Kidney epithelial cell (primary cell): ENCODE measurements at regions not wholly inside any gene's neighbourhood (a gene's known extent, or its start where the extent isn't known, plus 50 kb on each side); places are given as distances from the start of the nearest gene placed in this dataset.
A peak's percentile ranks its signal among the peaks of the same experiment; 100 is the strongest.

Experiments
- DNase-seq: peaks from one replicate; pipeline ENCODE4 v3.0.0-alpha.2; 2010; ENCODE audit warnings: low read depth
- H3K27me3 ChIP-seq: 2 replicates; pipeline ENCODE4 v1.6.0; 2011; ENCODE audit warnings: low read length; ENCODE audit not compliant: control insufficient read depth, insufficient read depth
- H3K36me3 ChIP-seq: 2 replicates; pipeline ENCODE4 v1.5.1; 2011; ENCODE audit warnings: low read length; ENCODE audit not compliant: control insufficient read depth, insufficient read depth
- H3K4me3 ChIP-seq: 2 replicates; pipeline ENCODE4 v1.5.1; 2011; ENCODE audit warnings: low read depth, mild to moderate bottlenecking, control low read depth, low read length
- CTCF ChIP-seq: IDR thresholded peaks from 2 replicates; pipeline ENCODE4 v1.5.1; 2011; ENCODE audit warnings: mild to moderate bottlenecking, moderate library complexity, low read length, control low read depth, inconsistent platforms; ENCODE audit not compliant: insufficient read depth, poor library complexity, severe bottlenecking

GRCh38 chr15:31262143-31262530 is 64.5 kb upstream of the KLF13 start:
- TF ChIP-seq CTCF, result no peak
- Histone ChIP-seq H3K4me3 (no peak overlapping the region), H3K27me3 (no peaks in the 10 kb centered on the region), H3K36me3 (no peaks in the 10 kb centered on the region)
- DNase-seq, result no peak

- no peaks in the 10 kb centered on the region for H3K27me3 ChIP-seq
- H3K36me3 ChIP-seq, result no peaks in the 10 kb centered on the region
- H3K4me3 ChIP-seq, result no peak overlapping the region
- no peak for TF ChIP-seq CTCF
- DNase-seq, result peak; percentile 55
Measured at GRCh38 chr15:31262901-31263671, 63.5 kb upstream of the KLF13 start.

- Histone ChIP-seq H3K27me3 (no peaks in the 10 kb centered on the region), H3K36me3 (no peaks in the 10 kb centered on the region), H3K4me3 (no peak overlapping the region)
- peak; percentile 2 for DNase-seq
- no peak for TF ChIP-seq CTCF
Measured at GRCh38 chr15:31263751-31264558, 62.7 kb upstream of the KLF13 start.

- H3K36me3 ChIP-seq, result no peaks in the 10 kb centered on the region
- no peaks in the 10 kb centered on the region for H3K27me3 ChIP-seq
- DNase-seq, result no peak
- TF ChIP-seq CTCF, result no peak
- no peak overlapping the region for H3K4me3 ChIP-seq
Measured at GRCh38 chr15:31264559-31265089, 62.0 kb upstream of the KLF13 start.

- Histone ChIP-seq H3K27me3 (no peaks in the 10 kb centered on the region), H3K36me3 (no peaks in the 10 kb centered on the region), H3K4me3 (no peak overlapping the region)
- no peak for TF ChIP-seq CTCF
- DNase-seq, result no peak
Measured at GRCh38 chr15:31265090-31265870, 61.4 kb upstream of the KLF13 start.
